ENCODE measurements at regions not wholly inside any gene's neighbourhood (a gene's known extent, or its start where the extent isn't known, plus 50 kb on each side); places are given as distances from the start of the nearest gene placed in this dataset.
"Not testable (repeated sequence)": the region's sequence is repeated elsewhere in the genome, so short reads cannot be mapped to it uniquely, and the experiment has no call there.

- TF ChIP-seq CTCF (IDR thresholded peaks at IDR 0.05; ENCODE audit: insufficient read depth, low read depth, low read length, missing control alignments) = no peak
- no peak overlapping the region for H3K4me3 ChIP-seq (ENCODE audit: low read depth, low read length)
- DNase-seq (ENCODE audit: low read depth) = no peak
Observed at GRCh38 chr2:209147981-209148380, 275.9 kb upstream of the MAP2 start.

- H3K4me3 ChIP-seq (ENCODE audit: low read depth, low read length) = no peak overlapping the region
- no peak for TF ChIP-seq CTCF (IDR thresholded peaks at IDR 0.05; ENCODE audit: insufficient read depth, low read depth, low read length, missing control alignments)
- no peak for DNase-seq (ENCODE audit: low read depth)
Observed at GRCh38 chr2:209160800-209161588, 262.9 kb upstream of the MAP2 start.

- H3K4me3 ChIP-seq (ENCODE audit: low read depth, low read length) = no peak overlapping the region
- no peak for TF ChIP-seq CTCF (IDR thresholded peaks at IDR 0.05; ENCODE audit: insufficient read depth, low read depth, low read length, missing control alignments)
- DNase-seq (ENCODE audit: low read depth) = no peak
Observed at GRCh38 chr2:209162129-209162528, 261.7 kb upstream of the MAP2 start.

- no peak overlapping the region for H3K4me3 ChIP-seq (ENCODE audit: low read depth, low read length)
- DNase-seq (ENCODE audit: low read depth) = no peak
- TF ChIP-seq CTCF (IDR thresholded peaks at IDR 0.05; ENCODE audit: insufficient read depth, low read depth, low read length, missing control alignments) = no peak
Observed at GRCh38 chr2:209181984-209182383, 241.9 kb upstream of the MAP2 start.

- H3K4me3 ChIP-seq (ENCODE audit: low read depth, low read length); DNase-seq (ENCODE audit: low read depth): not testable (repeated sequence)
Observed at GRCh38 chr2:209186886-209187285, 237.0 kb upstream of the MAP2 start.

GRCh38 chr2:209189893-209190292 is 234.0 kb upstream of the MAP2 start:
- no peak overlapping the region for H3K4me3 ChIP-seq (ENCODE audit: low read depth, low read length)
- TF ChIP-seq CTCF (IDR thresholded peaks at IDR 0.05; ENCODE audit: insufficient read depth, low read depth, low read length, missing control alignments) = no peak
- no peak for DNase-seq (ENCODE audit: low read depth)

GRCh38 chr2:209191139-209191538 is 232.7 kb upstream of the MAP2 start:
- no peak for TF ChIP-seq CTCF (IDR thresholded peaks at IDR 0.05; ENCODE audit: insufficient read depth, low read depth, low read length, missing control alignments)
- DNase-seq (ENCODE audit: low read depth) = no peak
- H3K4me3 ChIP-seq (ENCODE audit: low read depth, low read length) = no peak overlapping the region

All from GM12865 (cell line).